NB4 (cell line): ENCODE measurements at regions not wholly inside any gene's neighbourhood (a gene's known extent, or its start where the extent isn't known, plus 50 kb on each side); places are given as distances from the start of the nearest gene placed in this dataset.
A peak's percentile ranks its signal among the peaks of the same experiment; 100 is the strongest.

Experiments used
- DNase-seq: peaks from one replicate; pipeline ENCODE4 v3.0.0; 2010; ENCODE audit warnings: low read depth
- H3K4me3 ChIP-seq: one replicate; pipeline ENCODE4 v1.5.1; 2011; ENCODE audit warnings: mild to moderate bottlenecking, low read depth, low read length, moderate library complexity
- CTCF ChIP-seq: IDR thresholded peaks from one replicate; pipeline ENCODE4 v1.5.1; 2012; ENCODE audit warnings: low read depth, low read length
- MAX ChIP-seq: IDR thresholded peaks from 2 replicates; pipeline ENCODE4 v1.6.1; 2011; ENCODE audit warnings: low read depth, low read length
- MYC ChIP-seq: IDR thresholded peaks from 2 replicates; pipeline ENCODE4 v1.6.1; 2011; ENCODE audit warnings: low read depth, low read length
- POLR2A ChIP-seq: IDR thresholded peaks from 2 replicates; pipeline ENCODE4 v1.6.1; 2011; ENCODE audit warnings: mild to moderate bottlenecking; ENCODE audit not compliant: insufficient read length; ENCODE audit errors: extremely low read depth

- no peak for DNase-seq
- H3K4me3 ChIP-seq = no peak overlapping the region
- TF ChIP-seq POLR2A (no peak), CTCF (no peak), MYC (no peak), MAX (no peak)
Measured at GRCh38 chr7:104052979-104053378, 63.5 kb upstream of the RELN start.

GRCh38 chr7:104048055-104048454 lies 58.6 kb upstream of the RELN start:
- no peak for DNase-seq
- no peak overlapping the region for H3K4me3 ChIP-seq
- no peak for TF ChIP-seq MYC
- TF ChIP-seq MAX = no peak
- TF ChIP-seq CTCF = no peak
- TF ChIP-seq POLR2A = no peak

- H3K4me3 ChIP-seq = no peak overlapping the region
- TF ChIP-seq CTCF (no peak), MYC (no peak), POLR2A (no peak), MAX (no peak)
- peak; percentile 7 for DNase-seq
Measured at GRCh38 chr7:104045183-104045582, 55.7 kb upstream of the RELN start.

- DNase-seq = no peak
- TF ChIP-seq POLR2A (no peak), CTCF (no peak), MYC (no peak), MAX (no peak)
Measured at GRCh38 chr7:104040666-104041065, 51.2 kb upstream of the RELN start.

GRCh38 chr7:104039363-104039762 lies 49.9 kb upstream of the RELN start:
- no peak overlapping the region for H3K4me3 ChIP-seq
- TF ChIP-seq POLR2A (no peak), MAX (no peak), MYC (no peak), CTCF (no peak)
- DNase-seq = peak; percentile 19

More at GRCh38 chr7:104040666-104041065, 51.2 kb upstream of the RELN start:
- H3K4me3 ChIP-seq = no peak overlapping the region
